GM19455 (cell line): ENCODE measurements at regions not wholly inside any gene's neighbourhood (a gene's known extent, or its start where the extent isn't known, plus 50 kb on each side); places are given as distances from the start of the nearest gene placed in this dataset.

Experiments used
- ATAC-seq: cut with Tn5 transposase; IDR thresholded peaks from one replicate; pipeline ENCODE4 v1.9.1; 2021; ENCODE audit not compliant: unreplicated experiment

DNA sequence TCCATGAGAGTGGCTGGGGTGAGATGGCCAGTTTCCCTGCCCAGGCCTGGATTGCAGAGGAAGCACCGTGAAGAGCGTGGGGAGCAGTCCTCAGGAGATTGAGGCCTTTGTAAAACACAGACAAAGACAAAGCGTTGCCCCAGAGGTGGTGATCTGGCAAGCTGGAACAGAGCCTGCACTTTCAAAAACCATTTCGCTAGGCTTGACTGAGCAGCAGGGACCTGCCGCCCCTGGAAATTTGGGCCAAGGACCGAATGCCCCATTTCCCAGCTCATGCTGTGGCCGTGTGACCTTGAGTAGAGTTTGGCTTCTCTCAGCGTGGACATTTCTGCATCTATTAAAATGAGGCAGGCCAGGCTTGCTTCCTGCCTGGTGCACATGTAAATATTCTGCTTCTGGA, 381.4 kb downstream of the BCOR start:
- ATAC-seq: no peak

DNA sequence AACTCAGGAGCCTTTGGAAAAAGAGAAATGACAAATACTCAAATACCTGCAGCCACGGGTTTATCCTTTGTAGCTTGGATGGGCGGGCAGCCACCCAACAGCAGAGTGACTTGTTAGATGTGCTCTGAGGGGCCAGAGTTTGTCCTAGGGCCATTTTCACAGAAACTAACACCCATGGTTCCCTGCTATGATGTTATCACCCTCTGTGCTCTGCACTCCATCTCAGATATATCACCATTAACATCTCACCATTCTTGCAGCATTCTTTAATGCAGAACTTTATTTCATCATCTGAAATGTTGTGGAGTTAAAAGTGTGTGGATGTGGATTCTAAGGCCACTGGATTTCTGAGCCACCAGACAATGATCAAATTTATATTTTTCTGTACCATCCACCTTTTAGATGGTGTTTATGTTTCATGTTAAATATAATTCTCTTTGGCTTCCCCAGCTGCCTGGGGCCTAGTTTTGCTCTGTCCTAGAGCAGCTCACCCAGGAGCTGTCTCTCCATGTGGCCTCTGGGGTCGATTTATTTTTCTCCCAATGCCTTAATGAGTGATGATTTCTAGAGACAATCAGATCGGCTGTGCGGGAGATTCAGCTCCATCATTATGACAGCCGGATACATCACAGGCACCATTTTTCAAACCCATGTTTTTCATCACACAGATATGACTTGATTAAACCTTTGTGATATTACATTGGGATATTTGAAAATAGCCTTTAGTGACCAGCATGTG, 380.8 kb downstream of the BCOR start:
- no peak for ATAC-seq

- no peak for ATAC-seq
Measured at GRCh38 chrX:39718981-39719380, 378.8 kb downstream of the BCOR start.

DNA sequence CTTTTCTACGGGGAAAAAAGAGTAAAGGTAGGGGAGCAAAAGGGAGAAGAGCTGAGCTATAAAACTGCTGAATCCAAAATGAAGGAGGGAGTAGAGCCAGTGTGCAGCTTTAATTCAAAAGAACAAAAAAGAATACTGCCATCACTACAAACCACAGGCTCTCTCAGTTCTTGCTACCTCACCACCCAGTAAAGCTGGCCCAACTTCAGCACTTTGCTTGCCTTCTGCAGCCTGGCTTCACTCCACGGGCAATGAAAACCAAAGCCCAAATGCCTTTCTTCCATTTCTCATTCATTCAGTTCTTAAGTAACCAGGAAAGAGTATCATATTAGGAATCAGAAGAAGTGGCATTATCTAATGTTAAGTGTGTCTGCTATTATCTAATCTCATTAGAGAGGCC, 376.8 kb downstream of the BCOR start:
- no peak for ATAC-seq

DNA sequence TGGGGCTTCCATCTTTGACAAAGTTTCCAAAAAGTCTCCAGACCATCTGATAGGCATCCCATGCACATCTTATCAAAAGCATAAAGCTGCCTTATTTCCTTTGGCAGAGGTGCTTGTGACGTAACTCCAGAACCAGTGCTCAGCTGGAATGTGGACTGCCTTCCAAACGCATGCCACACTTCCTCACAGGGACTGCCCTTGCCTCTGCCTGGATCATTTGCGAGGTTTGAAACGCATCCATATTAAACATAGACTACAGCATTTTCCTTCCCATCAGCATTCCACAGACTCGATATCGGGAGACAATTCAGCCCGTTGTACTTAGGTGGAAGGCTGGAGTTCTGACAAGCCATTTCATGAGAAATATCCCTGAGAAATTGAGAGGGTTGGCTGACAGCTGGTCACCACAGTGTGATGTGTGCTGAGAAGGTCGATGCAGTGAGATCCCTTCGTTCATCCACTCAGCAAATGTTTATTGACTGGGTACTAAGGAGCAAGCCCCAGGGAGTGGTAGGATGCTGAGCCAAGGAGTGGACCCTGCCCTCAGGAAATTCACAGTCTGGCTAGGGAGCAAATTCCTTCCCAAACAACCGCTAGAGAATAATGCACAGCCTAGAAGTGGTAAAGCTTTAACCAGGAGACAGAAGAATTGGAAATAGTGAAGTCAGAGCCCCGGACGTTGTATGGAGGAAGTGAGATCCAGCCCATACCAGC, 376.0 kb downstream of the BCOR start:
- ATAC-seq: no peak

DNA sequence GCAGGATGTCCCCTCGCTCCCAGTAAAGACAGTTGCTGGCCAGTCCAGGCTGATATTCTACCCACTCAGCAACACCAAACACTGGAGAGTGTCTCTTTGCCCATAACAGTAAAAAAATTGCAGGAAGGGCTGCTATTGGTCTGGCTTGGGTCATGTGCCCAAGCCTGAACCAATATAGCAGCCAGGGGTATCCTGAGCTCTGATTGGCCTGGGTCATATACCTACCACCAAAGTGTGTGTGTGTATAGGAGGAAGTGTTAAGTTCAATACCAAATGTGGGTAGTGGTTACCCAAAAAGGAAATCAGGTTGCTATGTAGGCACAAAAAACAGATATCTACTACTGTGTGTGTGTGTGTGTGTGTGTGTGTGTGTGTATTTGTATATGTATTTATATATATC, 373.2 kb downstream of the BCOR start:
- ATAC-seq: no peak

GRCh38 chrX:39725114-39725513, 372.6 kb downstream of the BCOR start:
- ATAC-seq: no peak

GRCh38 chrX:39725928-39726619, 371.7 kb downstream of the BCOR start:
- ATAC-seq: no peak

DNA sequence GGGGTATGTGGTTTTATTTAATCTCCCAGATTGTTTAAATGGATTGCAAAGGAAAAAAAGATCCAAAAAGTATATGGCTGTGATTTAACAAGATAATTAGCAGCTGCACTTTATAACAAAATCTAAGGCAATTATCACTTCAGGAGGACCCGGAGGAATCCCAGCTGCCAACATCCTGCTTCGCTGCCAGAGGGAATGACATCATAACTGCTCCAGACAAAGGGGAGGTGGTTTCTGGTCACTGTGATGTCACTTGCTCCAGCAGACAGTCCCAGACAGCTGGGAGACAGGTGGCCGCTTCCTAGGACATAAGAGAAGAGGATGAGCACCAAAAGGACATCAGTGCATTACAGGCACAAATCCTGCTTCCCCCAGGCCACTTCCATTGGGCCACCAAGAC, 371.0 kb downstream of the BCOR start:
- no peak for ATAC-seq

DNA sequence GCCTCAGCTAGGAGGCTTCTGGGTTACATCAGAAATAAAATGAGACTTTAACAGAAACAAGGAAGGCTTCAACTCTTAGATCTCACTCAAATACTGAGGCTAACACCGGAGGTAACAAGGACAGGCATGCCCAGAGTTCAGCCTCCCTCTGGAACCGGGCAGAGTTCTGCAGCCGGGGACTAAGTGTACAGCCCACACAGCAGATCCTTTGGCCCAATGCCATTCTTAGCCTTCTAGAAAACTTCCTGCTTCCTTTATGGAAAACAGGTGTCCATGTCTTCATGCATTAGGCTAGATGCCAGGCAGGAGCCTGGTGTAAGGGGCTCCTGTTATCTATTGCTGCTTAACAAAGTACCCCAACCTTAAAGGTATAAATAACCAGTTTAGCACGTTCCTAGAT, 369.7 kb downstream of the BCOR start:
- no peak for ATAC-seq

DNA sequence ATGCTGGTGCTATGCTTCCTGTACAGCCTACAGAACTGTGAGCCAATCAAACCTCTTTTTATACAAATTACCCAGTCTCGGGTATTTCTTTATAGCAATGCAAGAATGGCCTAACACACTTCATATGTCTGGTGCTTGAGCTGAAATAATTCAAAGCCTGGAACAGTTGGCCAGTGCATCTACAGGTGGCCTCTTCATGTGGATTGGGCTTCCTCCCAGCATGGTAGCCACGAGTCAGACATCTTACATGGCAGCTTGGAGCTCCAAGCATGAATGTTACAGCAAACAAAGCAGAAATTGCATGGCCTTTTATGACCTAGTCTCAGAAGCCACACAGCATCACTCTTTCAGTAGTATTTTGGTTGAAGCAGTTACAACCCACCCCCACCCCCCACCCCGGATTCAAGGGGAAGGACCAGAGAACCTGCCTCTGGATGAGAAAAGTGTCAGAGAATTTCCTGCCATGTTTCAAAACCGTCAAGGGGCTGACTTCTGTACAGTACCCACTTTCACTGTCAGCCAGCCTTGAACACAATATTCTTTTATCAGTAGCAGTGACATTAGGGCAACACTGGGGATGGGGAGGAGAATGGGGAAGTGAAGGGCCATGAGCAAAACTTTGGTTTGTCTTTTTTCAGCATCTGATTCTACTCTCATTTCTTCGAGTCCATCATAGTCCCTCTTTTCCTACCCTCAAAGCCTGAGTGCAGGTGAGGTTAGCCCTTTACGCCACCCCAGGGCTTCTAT, 368.7 kb downstream of the BCOR start:
- no peak for ATAC-seq

DNA sequence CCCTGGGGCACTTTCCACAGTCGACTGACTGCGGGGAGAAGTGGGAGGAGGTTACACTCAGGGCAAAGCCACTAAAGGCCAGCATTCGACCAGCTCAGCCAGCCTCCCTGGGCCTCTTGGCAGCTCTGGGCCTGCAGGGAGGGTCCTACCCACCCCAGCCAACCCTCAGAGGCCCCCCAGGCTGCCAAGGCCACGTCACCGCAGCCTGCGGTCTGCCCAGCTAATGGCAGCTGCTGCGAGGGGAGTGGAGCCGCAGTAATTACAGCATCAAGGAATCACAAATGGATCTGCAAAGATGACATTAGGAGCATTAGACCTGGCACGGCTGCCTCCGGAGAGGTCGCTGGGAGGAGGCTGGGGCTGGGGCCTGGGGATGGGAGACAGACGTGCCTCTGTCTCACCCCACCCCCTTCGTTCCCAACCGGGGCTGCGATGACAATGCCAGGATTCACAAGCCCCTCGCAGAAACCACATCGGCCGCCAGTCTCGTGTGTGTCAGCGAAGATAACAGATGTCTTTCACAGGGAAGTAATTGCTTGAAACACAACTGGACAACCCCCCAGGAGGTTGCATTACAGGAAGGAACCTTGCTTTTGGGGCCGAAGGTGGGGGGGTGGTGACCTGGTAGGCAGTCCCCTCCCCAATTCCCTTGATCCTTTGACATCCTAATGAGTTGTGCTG, 367.6 kb downstream of the BCOR start:
- no peak for ATAC-seq

GRCh38 chrX:39730662-39731329, 367.0 kb downstream of the BCOR start:
- no peak for ATAC-seq

DNA sequence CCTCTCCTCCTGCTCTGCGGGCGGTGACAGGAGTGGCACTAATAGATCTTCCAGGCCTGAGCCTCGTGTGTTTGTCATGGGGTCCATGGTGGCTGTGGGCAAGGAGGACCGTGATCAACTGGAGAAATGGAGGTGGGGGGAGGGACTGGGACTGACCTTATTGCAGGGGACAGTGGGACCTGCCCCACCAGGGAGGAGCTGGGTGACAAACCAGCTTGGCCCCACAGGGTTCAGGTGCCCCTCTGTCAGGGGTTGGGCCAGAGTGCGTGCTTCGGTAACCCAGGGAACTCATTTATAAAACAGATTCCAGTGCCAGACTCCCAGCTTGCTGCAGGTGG, 366.5 kb downstream of the BCOR start:
- ATAC-seq: no peak

GRCh38 chrX:39731735-39732134, 366.0 kb downstream of the BCOR start:
- ATAC-seq: no peak

DNA sequence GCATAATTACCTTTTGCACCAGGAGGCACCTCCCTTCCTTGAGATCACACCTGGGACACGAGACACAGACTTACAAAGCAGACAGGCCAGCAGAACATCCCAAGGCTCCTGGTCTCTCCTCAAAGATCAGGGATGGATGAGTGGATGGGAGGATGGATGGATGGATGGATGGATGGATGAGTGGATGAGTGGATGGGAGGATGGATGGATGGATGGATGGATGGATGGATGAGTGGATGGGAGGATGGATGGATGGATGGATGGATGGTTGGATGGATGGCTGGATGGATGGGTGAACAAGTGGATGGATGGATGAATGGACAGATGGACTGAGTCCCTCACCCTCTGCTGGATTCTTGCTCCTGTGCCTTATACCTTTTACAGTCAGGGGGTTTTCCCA, 364.0 kb downstream of the BCOR start:
- no peak for ATAC-seq

DNA sequence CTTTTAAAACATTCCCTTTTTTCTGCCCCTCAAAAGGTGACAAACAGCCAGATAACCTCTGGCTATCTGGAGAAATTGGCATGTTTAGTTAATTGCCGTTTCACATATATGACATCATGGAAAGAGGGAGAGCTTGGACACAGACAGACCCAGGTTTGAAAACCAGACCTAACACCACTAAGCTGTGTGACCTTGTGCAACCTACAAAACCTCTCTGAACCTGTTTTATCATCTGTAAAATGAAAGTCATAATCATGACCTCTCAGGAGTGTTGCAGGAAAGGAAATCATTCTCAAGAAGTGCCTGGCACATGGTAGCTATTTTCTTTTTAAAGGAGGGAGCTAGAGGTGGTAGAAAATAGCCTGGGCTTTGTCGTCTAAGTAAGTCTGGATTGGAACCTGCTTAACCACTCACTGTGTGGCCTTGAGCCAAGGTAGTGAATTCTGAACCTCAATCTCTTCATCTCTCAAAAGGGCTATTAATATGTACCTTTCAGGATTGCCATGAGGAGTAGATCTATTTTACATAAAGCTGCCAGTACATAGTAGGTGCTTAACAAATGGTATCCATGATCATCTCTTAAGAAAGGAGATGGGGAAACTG, 363.5 kb downstream of the BCOR start:
- no peak for ATAC-seq

DNA sequence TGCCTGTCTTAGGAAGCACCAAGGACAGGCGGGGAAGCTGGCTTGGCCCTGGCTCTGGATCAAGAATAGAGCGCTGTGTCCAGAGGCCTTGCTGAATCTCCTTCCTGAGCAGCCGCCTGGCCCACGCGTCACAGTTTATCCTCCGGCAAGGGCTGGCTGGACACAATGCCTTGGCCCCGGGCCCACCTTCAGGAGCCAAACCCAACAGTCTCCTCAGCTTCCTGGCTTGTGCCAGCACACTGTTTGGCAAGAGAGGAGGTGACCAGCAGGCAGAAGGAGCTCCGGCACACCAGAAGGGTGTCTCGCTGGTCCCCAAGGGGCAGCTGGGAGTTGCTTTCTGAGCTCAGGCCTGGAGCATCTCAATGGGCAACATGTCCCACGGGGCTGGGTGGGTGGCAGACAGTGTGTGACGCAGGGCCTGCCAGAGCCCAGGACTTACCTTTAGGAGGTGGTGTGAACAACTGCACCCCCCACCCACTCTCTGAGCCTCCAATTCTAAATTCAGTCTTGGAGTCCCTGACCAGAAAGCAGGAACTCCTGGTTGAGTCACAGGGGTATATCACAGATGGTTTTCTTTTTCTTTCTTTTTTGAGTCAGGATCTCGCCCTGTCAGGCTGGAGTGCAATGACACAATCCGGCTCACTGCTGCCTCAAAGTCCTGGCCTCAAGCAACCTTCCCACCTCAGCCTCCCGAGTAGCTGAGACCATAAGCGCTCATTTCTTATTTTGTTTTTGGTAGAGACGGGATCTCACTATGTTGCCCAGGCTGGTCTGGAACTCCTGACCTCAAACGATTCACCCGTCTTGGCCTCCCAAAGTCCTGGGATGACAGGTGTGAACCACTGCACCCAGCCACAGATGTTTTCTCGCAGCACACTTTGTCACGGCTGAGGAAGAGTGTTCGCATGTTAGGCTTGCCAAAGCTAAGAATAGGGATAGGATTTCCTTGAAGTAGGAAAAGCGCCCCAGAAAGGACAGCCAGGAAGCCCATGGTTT, 361.2 kb downstream of the BCOR start:
- ATAC-seq: no peak

- ATAC-seq: no peak
Measured at GRCh38 chrX:39739585-39739984, 358.2 kb downstream of the BCOR start.
